SIG-M5 (cell line): ENCODE measurements at regions not wholly inside any gene's neighbourhood (a gene's known extent, or its start where the extent isn't known, plus 50 kb on each side); places are given as distances from the start of the nearest gene placed in this dataset.
"Not testable (repeated sequence)": the region's sequence is repeated elsewhere in the genome, so short reads cannot be mapped to it uniquely, and the experiment has no call there.

Experiments
- DNase-seq: peaks from one replicate; lab custom pipeline; 2025; lab: John Stamatoyannopoulos, UW

DNA sequence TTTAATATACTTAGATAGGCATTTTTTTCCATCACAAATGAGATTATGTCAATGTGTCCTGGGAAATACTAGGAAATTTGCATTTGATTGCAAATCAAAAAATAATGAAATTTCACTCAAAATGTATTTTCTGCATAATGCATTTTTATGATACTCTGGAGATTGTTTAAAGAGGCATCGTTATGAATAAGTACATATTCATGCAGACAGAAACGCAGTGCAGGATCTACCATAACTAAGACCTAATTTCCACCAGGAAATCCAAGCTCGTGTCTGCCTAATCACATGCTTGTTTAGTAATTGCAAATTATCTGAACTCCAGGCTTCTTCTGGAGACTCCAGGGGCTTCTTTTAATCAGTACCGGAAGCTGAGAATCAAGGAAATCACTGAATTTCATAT lies 163.5 kb upstream of the MXRA5 start:
- no peak for DNase-seq

DNA sequence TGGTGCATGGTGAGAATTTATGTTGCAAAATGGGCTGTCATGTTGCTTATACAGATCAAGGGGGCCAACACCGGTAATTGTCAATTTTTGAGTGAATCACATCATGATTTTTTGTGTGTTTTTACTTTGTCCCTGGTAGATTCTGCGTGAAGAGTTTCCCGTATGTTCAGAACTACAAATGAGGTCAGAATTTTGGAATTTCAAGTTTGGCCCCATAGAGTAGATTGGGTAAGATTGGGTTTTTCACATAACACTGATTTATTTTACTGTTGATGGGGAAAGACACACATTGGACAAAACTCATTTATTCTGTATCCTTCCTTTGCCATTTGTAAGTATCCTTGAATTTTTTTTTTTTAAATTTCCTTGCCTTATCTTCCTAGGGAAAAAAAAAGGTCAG lies 158.5 kb upstream of the MXRA5 start:
- DNase-seq, result no peak

DNA sequence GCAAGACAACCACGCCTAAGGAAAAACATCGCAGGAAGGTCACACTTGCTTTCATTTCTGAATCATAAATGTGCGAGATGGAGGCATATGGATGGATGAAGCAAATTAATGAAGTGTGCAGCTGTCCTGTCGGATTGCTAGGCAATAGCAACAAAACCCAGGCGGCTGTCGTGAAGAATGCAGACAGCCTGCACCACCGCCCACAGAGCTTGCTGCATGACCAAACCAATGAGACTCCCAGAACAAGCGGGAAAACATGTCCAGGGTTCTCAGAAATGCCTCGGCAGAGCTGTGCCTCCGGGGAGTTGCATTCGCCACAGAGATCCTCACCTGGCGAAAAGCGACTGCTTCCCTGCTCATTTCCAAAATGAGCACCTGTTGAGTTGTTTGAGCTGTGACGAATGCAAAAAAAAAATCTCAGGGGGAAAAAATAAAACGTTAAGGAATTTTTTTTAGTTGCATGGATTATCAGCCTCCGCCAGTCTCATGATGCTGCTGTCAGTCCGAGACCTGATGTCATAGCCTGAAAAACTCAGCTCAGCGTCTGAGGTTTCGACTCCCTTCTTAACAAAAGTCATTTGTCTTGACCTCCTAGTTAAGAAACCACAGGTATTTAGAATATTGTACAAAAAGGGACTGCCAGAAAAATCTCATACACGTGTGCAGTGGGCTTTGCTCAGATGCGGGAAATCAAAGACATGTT lies 155.5 kb upstream of the MXRA5 start:
- DNase-seq, result no peak

DNA sequence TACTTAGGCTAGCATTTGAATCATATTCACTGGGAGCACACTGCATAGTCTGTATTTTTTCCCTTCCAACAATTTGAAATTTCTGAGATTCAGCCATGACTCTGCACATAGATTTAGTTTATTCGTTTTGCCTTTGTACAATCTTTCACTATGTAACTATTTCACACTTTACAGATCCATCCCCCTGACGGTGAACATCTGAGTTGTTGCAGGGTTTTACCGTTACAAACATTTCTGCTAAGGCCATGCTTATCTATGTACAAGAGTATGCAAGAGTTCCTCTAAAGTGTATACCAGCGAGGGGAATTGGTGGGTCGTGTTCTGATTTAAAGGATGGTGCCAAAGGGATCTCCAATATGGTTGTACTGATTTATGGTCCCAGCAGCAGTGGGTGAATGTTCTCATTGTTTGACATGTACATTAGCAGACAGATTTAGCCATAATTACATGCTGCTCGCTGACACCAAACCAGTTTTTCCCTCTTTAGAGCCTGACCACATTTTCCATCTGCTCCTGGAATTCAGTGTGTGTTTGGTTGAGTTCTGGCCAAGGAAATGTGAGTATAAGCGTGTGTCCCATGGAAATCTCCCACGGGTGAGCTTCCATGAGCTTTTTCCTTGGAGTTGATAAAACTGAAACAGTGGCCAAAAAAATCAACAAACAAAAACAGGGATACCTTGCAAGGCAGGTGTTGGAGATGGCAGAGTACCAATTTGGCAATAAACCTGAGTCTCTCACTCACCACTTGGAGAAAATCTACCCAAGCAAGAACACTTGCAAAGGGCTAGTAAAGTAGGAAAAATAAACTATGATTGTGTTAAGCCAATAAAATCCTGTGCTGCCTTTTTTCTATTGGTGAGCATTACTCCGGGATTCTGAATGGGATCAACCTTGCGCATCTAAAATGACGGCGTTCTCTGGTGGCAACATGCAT lies 149.7 kb upstream of the MXRA5 start:
- not testable (repeated sequence) for DNase-seq

DNA sequence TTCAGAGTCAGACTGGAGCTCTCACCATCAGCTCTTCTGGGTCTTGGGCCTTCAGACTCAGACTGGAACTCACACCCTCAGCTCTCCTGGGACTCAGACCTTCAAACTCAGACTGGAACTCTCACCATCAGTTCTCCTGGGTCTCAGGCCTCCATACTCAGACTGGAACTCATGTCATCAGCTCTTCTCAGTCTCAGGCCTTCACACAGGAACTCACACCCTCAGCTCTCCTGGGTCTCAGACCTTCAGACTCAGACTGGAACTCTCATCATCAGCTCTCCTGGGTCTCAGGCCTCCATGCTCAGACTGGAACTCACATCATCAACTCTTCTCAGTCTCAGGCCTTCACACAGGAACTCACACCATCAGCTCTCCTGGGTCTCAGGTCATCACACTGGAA lies 147.2 kb upstream of the MXRA5 start:
- DNase-seq, result no peak

DNA sequence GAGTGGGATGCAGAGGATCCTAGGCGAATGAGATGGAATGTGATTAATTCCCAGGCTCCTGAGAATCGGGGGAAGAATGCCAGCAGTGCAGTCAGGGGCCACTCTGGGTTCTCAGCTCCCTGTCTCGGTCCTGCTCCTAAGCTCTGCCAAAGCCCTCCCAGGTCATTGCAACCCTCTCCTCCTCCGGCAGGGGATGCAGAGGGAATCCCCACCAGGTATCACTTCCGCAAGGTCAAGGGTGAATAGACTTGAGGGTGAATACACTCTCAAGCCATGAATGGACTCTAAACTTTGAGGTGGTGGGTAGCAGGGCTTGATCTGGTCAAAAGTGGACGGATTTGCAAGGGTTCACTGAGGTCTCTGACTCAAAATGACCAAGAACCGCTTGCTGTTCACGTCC lies 139.3 kb upstream of the MXRA5 start:
- DNase-seq, result no peak

DNA sequence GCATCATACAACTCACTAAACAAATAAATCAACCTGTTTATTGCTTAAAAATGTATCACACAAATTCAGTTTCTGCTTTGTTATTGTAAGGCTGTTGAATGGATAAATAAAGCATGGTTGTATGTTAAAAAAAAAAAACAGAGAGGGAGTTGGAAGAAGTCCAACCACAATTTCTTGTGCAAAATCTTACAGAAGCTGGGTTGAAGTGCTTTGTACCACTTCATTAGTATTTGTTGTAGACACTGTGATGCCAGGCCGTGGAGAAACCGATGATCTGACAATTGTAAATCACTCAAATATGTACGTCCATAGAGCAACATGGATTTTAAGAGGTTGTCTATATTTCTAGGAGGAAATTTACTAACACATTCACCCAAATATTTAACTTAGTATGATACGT lies 132.6 kb upstream of the MXRA5 start:
- DNase-seq, result no peak

DNA sequence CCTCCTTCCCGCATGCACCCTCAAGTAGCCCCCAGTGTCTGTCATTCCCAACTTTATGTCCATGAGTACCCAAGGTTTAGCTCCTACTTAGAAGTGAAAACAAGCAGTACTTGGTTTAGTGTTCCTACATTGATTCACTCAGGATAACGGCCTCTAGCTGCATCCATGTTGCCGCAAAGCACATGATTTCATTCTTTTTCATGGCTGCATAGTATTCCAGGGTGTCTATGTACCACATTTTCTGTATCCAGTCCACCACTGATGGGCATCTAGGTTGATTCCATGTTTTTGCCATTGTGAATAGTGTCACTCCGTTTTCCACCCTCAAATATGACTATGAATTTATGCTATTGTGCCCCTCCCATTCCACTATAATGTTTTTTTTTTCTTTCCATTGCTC lies 130.5 kb upstream of the MXRA5 start:
- no peak for DNase-seq

DNA sequence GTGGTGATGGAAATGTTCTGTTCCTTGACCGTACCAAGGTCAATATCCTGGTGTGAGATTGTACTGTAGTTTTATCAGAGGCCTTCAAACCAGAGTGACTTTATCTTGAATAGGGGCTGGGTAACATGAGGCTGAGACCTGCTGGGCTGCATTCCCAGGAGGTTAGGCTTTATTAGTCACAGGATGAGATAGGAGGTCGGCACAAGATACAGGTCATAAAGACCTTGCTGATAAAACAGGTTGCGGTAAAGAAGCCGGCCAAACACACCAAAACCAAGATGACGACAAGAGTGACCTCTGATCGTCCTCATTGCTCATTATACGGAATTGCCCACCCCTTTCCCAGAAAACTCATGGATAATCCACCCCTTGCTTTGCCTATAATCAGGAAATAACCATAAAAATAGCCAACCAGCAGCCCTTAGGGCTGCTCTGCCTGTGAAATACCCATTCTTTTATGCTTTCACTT lies 123.8 kb upstream of the MXRA5 start:
- DNase-seq, result not testable (repeated sequence)

DNA sequence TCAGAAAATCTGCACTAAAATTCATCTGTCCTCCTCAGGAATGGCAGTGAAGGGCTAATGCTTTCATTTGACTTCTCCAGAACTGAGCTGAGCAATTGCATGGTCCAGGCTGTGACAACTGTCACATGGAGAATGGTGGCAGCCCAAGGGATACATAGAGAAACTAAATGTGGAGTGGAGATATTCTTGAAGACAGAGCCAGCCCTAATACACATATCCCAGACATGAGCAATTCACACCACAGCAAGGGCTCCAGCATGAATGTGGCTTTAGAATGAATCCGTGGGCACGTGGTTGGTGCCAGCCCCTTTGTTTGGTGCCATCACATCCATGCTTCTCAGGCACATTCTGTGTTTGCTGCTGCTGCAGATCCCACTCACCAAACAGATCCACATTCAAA lies 121.6 kb upstream of the MXRA5 start:
- no peak for DNase-seq

DNA sequence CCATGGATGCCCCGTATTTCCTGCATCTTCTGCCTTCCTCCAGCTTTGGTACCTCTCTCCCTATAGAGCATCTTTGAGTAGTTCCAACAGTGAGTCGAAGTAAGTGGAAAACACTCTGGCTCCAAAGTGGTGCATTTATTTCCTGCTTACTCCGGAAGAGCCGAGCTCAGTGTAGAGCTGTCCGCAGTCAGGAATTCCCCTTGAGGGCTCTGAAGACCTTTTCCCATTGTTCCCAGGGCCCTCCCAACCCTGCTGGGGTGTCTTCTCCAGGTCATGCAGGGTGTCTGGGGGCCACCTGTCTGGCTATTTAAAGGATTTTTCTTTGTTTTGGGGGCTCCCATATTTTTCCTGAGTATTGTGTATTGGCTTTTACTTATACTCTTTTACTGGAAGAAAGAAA lies 118.6 kb upstream of the MXRA5 start:
- no peak for DNase-seq

DNA sequence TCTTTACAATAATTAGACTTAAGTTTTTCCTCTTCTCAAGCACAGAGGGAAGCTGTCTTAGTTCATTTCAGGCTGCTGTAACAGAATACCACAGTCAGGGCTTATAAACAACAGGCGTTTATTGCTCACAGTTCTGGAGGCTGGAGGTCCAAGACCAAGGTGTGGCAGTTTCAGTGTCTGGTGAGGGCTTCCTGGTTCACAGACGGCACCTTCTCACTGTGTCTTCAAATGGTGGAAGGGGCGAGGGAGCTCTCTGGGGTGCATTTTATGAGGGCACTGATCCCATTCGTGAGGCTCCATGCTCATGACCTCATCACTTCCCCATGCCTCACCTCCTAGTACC lies 115.7 kb upstream of the MXRA5 start:
- DNase-seq, result no peak

DNA sequence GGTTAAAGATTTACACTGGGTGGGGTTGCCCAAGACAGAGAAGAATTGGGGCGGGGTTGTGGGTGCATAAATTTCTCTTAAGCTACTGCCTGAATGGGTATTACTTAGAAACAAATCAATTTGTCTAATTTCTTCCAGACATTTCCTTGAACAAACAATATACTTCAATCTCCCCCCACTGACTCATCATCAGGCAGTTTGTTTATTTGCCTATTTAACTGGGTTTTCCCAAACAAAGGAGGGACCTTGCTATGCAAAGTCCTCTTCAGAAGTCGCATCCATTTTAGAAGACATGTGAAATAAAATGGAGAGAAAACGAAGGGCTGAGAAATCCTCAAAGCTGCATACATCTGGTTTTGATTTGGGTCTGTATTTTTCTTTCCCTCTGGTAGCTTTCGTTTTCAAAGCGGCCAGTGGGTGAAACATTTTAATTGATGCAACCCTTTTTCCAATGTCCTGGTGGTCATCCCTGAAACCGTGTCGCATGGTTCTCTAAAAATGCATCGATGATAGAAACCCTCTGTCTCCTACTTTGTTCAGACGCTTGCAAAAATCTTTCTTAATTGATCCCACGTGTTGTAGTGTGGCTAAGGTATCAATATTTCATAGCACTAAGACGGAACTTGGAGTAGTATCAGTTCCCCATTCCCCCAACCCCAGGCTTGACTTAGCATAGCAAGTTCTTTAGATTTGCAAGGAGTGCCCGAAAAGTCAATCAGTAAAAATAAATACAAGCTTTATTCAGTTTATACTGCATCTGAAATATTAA lies 115.1 kb upstream of the MXRA5 start:
- DNase-seq, result peak; percentile 1

DNA sequence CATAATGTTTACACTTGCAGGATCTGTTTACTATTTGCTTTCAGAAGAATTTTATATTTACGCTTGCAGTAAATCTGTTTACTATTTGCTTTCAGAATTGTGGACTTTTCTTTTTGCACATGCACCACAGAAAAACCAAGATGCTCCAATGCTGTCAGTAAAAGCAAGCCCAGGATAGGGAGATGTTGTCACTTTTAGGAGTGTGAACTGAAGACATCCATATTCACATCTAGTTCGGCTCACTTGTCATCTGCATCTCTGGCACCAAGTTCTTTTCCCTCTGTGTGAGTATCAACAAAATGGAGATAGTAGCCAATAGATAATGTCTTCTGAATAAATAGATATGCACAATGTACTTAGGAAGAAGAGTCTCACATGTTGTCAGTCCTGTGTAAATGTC lies 109.3 kb upstream of the MXRA5 start:
- DNase-seq, result no peak

DNA sequence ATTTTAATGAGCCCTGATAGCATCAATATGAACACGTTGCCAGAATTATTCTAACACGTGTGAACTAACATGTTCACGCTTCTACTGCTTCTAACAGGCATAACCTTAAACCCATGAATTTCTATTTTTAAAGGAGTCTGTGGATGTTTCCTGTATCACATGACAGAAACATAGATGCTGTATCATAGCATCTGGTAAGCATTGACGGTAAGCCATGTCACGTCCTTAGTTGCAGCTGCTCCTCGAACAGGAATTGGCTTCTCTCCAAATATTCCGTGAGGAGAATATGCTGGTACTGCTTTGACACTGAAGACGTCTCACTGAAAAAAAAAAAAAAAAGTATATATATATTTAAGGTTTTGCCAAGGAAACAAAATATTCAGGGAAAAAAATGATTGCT lies 105.1 kb upstream of the MXRA5 start:
- DNase-seq, result no peak

DNA sequence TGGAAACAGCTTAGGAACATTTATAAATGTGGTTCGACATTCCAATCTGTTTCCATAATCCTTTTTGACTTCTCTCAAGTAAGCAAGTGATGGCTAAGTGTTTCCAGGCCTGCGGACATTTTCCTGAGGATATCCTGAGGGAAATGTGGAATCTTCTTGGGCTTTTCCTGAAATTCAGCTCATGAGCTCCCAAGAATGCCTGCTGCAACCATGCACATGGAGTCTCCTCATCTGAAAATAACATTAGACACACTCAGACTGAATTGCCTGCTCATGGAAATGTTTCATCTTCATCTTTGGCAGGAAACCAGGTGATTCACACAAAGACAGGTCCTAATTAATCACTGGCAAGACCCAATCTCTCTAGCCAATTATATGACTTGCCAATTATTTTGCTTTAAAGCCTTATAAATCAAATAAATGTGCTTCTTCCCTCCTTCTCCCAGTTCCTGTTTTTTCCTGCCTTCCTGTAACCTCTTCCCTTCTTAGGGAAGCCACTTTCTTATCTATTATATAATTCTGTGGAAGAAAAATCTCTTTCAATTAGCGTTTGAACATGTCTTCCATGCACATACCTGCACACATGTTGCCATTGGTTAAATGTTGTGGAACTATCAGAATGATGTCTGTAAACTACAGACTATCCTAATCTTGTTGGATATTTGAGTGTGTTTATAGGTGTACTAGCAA lies 104.6 kb upstream of the MXRA5 start:
- no peak for DNase-seq

DNA sequence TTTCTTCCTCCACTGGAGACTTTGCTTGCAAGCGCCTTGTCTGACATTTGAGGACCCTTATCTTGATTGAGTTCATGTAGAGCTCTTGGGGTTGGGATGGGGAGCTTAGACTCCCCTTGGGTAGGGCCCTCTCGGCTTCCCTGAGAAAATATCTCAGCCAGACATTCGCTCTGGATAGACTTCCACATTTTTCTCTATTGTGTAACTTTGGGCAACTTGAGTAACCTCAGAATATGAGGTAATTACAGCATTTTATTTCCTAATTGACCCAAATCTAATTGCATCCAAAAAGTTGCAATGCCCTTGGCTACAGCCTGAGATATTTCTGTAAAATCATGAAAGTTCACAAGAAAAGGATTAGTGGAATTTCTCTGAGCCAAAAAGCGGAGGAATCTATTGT lies 102.8 kb upstream of the MXRA5 start:
- no peak for DNase-seq

DNA sequence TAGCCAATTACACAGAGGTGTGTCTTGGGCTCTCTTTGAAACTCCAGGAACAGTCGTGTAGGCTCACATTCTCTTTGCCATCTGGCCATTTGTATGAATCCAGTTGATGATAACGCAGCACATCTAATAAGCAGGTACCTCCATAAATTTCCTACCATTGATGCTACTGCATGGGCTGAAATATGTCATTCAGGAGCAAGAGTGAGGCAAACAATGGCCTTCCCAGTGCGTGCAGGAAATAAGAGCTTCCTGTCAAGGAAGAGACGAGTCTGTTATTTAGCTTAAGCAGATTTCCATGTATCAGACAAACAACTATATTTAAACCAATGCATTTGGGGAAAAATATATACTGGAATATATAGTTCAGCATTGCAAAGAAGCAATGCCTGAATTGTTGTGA lies 102.1 kb upstream of the MXRA5 start:
- DNase-seq, result no peak

DNA sequence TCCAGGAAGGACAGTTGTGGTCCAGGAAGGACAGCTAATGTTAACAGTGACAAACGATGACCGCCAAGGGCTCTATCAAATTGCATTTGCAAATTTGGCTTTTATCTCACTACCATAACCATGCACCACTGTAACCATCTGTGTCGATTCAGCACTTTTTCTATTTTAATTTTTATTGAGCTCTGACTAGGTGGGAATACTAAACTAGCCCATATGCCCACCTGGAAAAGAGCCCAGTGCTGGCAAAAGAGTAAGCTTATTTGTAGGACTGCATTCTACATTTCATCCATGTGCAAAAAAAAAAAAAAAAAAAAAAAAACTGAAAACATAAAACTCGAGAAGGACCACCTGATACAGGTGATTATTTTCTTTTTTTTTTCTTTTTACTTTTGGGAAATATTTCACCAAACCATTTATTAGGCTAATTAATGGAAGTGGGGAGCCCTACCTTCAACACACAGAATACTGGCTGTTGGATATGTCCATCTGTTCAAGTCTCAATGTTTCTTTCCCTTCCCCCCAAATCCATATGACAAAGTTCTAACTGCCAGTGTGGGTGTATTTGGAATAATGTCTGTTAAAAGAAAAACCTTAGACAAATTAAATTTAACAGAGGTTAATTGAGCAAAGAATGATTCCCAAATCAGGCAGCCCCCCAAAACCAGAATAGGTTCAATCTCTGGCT lies 99.5 kb upstream of the MXRA5 start:
- DNase-seq, result no peak

DNA sequence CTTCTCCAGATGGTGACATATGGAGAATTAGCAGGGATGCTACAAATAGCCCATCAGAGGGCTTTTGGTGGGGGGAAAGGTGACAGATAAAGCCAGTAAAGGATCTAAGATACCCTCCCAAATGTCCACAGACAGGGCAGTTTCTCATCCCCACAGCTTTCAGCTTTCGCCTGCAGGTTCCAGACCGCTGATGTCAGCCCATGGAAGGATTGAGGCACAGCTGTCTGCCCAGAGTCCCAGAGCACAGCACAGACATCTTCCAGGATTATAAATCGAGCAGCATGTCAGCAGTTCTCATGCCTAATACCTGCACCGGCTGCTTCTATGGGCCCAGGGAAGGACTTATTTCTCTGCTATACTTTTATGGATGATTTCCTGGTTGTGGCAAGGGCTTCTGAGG lies 96.7 kb upstream of the MXRA5 start:
- no peak for DNase-seq

DNA sequence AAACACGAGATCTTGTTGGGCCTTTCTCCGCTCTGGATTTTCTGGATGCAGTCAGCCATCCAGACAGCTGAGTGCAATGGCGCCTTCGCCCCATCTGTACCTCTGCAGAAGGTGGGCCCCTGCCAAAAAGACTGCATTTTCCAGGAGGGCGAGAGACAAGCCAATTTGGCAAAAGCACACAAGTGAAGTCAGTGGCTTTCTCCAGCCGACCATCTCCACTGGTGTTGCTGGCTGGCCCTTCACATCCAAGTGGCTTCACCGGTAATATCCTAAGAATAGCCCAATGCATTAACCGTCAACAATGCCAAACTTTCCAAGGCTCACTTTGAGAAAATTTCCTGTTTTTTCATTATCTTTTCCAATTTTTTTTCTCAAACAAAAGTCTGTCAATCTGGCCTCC lies 96.2 kb upstream of the MXRA5 start:
- no peak for DNase-seq

DNA sequence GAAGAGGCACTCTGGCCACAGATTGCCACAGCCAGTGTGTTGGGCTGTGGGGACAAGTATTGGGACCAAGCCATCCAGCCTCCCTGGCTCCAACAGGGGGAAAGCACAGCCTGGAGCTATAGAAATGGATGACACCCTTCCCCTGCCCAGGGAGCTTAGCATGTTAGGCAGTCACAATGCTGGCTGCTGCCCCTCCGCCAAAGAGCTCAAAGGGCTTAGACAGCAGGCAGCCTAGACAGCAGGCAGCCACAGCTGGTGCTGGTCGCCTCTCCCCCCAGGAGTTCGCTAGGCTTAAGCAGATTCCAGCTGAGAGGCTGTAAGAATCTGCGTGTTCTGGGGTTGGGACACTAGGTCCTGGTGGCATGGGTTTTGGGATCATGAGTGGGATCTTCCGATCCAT lies 94.5 kb upstream of the MXRA5 start:
- no peak for DNase-seq
